Natural killer cell treated with Interleukin-12 subunit alpha and Interleukin-12 subunit beta and Interleukin-15 and Interleukin-18, amount 100 ng/mL, for 72 hours (primary cell): ENCODE measurements at regions not wholly inside any gene's neighbourhood (a gene's known extent, or its start where the extent isn't known, plus 50 kb on each side); places are given as distances from the start of the nearest gene placed in this dataset.
"Not testable (repeated sequence)": the region's sequence is repeated elsewhere in the genome, so short reads cannot be mapped to it uniquely, and the experiment has no call there.

Experiments used
- ATAC-seq, 2 donors: fragments of 150-1000 bp; cut with Tn5 transposase in 1 of 2; sonication (Bioruptor Pico), chemical (Tn5 transposase) in 1 of 2; 2 replicates each; pipeline ENCODE4 v1.10.0; 2021
- DNase-seq: peaks from one replicate; pipeline ENCODE4 v3.0.0; 2022; ENCODE audit warnings: low spot score
- H3K27ac Mint-ChIP-seq, 2 donors: 1 replicate in 1 of 2; 2 replicates in 1 of 2; pipeline ENCODE4 v1.8.0; 2022; ENCODE audit warnings: mixed read lengths in 2 of 2, mild to moderate bottlenecking in 1 of 2, moderate library complexity in 1 of 2
- H3K27me3 Mint-ChIP-seq, 2 donors: 1 replicate in 1 of 2; 2 replicates in 1 of 2; pipeline ENCODE4 v1.8.0; 2022; ENCODE audit warnings: mixed read lengths in 2 of 2
- H3K36me3 Mint-ChIP-seq: one replicate; pipeline ENCODE4 v1.8.0; 2022; ENCODE audit warnings: mixed read lengths
- H3K4me1 Mint-ChIP-seq, 2 donors: 1 replicate in 1 of 2; 2 replicates in 1 of 2; pipeline ENCODE4 v1.8.0; 2022; ENCODE audit warnings: low read depth in 2 of 2, mixed read lengths in 2 of 2, mild to moderate bottlenecking in 1 of 2
- H3K4me3 Mint-ChIP-seq: one replicate; pipeline ENCODE4 v1.8.0; 2022; ENCODE audit warnings: mixed read lengths
- H3K9me3 Mint-ChIP-seq: 2 replicates; pipeline ENCODE4 v1.8.0; 2022; ENCODE audit warnings: mixed read lengths

- DNase-seq, H3K4me1 Mint-ChIP-seq, ATAC-seq, H3K27ac Mint-ChIP-seq, H3K36me3 Mint-ChIP-seq, H3K4me3 Mint-ChIP-seq, H3K9me3 Mint-ChIP-seq: not testable (repeated sequence)
- H3K27me3 Mint-ChIP-seq = peaks cover 9 to 11% of the 10 kb centered on the region in 2 donors
Observed at GRCh38 chrX:137122651-137123050, 88.9 kb upstream of the GPR101 start.

GRCh38 chrX:137119049-137119448, 85.3 kb upstream of the GPR101 start:
- Mint-ChIP-seq H3K27ac (no peak overlapping the region), H3K4me3 (no peak overlapping the region), H3K27me3 (peaks cover 25 to 27% of the 10 kb centered on the region in 2 donors), H3K9me3 (no peaks in the 10 kb centered on the region), H3K4me1 (no peaks in the 10 kb centered on the region), H3K36me3 (no peaks in the 10 kb centered on the region)
- DNase-seq (no peak), ATAC-seq (no peak)

DNA sequence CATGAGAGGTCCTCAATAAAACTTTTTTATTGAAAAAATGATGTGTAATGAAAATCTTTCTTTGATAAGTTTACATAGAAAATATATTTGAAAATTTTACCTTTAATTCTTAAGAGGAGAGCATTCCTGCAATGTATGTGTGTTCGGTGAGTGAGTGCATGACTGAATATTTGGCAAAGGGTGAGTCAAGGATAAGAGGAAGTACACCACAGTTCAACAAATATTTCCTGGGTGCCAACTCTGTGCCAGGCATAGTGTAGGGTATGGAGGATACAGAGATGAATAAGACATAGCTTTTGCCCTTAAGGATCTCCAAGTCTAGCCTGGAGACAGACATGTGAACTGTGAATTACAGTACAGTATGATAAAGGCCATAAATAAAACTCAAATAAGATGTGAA, 84.7 kb upstream of the GPR101 start:
- H3K27me3 Mint-ChIP-seq = peaks cover 25 to 28% of the 10 kb centered on the region in 2 donors
- H3K36me3 Mint-ChIP-seq = no peaks in the 10 kb centered on the region
- H3K27ac Mint-ChIP-seq = no peak overlapping the region
- ATAC-seq (no peak), DNase-seq (no peak)
- H3K4me1 Mint-ChIP-seq = no peaks in the 10 kb centered on the region
- H3K9me3 Mint-ChIP-seq = no peaks in the 10 kb centered on the region
- no peak overlapping the region for H3K4me3 Mint-ChIP-seq

- Mint-ChIP-seq H3K4me1 (no peaks in the 10 kb centered on the region), H3K4me3 (no peak overlapping the region), H3K9me3 (no peaks in the 10 kb centered on the region), H3K27me3 (peaks cover 25 to 28% of the 10 kb centered on the region in 2 donors), H3K27ac (no peak overlapping the region), H3K36me3 (no peaks in the 10 kb centered on the region)
- ATAC-seq = no peak
- DNase-seq = no peak
Observed at GRCh38 chrX:137118136-137118535, 84.3 kb upstream of the GPR101 start.

DNA sequence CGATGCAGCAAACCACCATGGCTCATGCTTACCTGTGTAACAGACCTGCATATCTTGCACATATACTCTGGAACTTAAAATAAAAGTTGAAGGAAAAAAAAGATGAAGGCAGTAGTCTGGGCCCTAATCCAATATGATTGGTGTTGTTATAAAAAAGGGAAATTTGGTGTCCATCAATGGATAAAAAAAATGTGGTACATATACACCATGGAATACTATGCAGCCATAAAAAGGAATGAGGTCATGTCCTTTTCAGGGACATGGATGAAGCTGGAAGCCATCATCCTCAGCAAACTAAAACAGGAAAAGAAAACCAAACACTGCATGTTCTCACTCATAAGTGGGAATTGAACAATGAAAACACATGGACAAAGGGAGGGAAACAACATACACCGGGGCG, 74.1 kb upstream of the GPR101 start:
- H3K27me3 Mint-ChIP-seq = peaks cover 8 to 24% of the 10 kb centered on the region in 2 donors
- H3K36me3 Mint-ChIP-seq, H3K4me3 Mint-ChIP-seq, DNase-seq, H3K27ac Mint-ChIP-seq, ATAC-seq, H3K9me3 Mint-ChIP-seq, H3K4me1 Mint-ChIP-seq: not testable (repeated sequence)

DNA sequence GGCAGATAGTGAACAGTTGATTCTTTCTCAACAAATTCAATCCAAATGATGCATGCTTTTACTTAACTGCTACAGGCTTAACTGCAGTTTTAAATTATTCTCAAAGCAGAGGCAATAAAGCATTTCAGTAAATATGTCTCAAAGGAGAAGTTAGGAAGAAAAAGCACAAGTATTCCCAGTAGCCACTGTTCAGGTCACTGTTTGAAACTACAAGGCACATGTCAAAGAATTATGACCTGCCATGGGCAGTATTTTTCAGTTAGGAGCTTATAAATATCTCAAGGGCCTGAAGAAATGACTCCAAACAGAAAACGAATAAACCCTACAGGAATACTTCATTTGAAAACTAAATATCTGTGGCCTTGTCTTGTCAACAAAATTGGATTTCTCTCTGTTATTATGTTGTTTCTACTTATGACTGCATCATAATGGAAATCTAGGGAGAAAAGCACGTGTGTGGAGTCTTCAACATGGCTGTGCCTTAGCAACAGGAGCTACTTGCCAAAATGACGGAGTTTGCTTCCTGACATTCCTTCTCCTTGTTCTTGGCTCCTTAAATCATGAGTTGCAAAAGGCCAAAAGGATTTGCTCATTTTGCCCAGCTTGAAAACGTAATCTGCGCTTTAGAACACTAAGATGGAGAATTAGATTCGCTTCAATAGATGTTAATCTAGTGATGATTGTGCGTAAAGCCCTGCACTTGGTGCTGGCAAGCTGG, 67.6 kb upstream of the GPR101 start:
- Mint-ChIP-seq H3K9me3 (no peaks in the 10 kb centered on the region), H3K27me3 (peaks cover 41 to 43% of the 10 kb centered on the region in 2 donors), H3K27ac (no peak overlapping the region), H3K4me1 (no peaks in the 10 kb centered on the region), H3K36me3 (no peaks in the 10 kb centered on the region), H3K4me3 (no peak overlapping the region)
- DNase-seq = no peak
- no peak for ATAC-seq
